SK-N-SH treated with all-trans-retinoic acid at 6 μM for 48 hours (cell line): ENCODE measurements at regions not wholly inside any gene's neighbourhood (a gene's known extent, or its start where the extent isn't known, plus 50 kb on each side); places are given as distances from the start of the nearest gene placed in this dataset.

Experiments
- GLIS3 ChIP-seq: fragments of 250-450 bp; sonication (Bioruptor Pico); IDR thresholded peaks from 2 replicates; pipeline ENCODE4 v1.5.0; 2020; ENCODE audit warnings: mild to moderate bottlenecking, moderate library complexity
- PPARA ChIP-seq: fragments of 250-450 bp; sonication (Bioruptor Pico); IDR thresholded peaks from 2 replicates; pipeline ENCODE4 v1.5.0; 2020; ENCODE audit warnings: mild to moderate bottlenecking, borderline replicate concordance
- TOX ChIP-seq: fragments of 250-450 bp; sonication (Bioruptor Pico); IDR thresholded peaks from 2 replicates; pipeline ENCODE4 v1.8.0; 2021; ENCODE audit warnings: mild to moderate bottlenecking, moderate library complexity, borderline replicate concordance
- ZC3H10 ChIP-seq: fragments of 250-450 bp; sonication (Bioruptor Pico); IDR thresholded peaks from 2 replicates; pipeline ENCODE4 v1.5.1; 2021; ENCODE audit warnings: mild to moderate bottlenecking, moderate library complexity
- ZFP3 ChIP-seq: fragments of 250-450 bp; sonication (Bioruptor Pico); IDR thresholded peaks from 2 replicates; pipeline ENCODE4 v1.5.0; 2020; ENCODE audit warnings: mild to moderate bottlenecking, moderate library complexity

GRCh38 chr21:26679284-26679683, 106.2 kb upstream of the CYYR1 start:
- TF ChIP-seq TOX (CRISPR knock-in tag): no peak
- no peak for TF ChIP-seq ZC3H10 (CRISPR knock-in tag)
- TF ChIP-seq PPARA (CRISPR knock-in tag): no peak
- no peak for TF ChIP-seq GLIS3 (CRISPR knock-in tag)
- TF ChIP-seq ZFP3 (CRISPR knock-in tag): no peak
